IMR-90 (cell line): ENCODE measurements at regions not wholly inside any gene's neighbourhood (a gene's known extent, or its start where the extent isn't known, plus 50 kb on each side); places are given as distances from the start of the nearest gene placed in this dataset.

Experiments
- BHLHE40 ChIP-seq: fragments of 150-350 bp; IDR thresholded peaks from 2 replicates; pipeline ENCODE4 v1.6.1; 2016; ENCODE audit warnings: mild to moderate bottlenecking, low read depth, low read length
- CEBPB ChIP-seq: IDR thresholded peaks from 2 replicates; pipeline ENCODE4 v1.6.1; 2012; ENCODE audit warnings: low read depth, low read length, improper control_type of control experiment
- MAFK ChIP-seq: IDR thresholded peaks from 2 replicates; pipeline ENCODE4 v1.6.1; 2012; ENCODE audit warnings: low read depth, low read length, improper control_type of control experiment
- MAZ ChIP-seq: IDR thresholded peaks from 2 replicates; pipeline ENCODE4 v1.6.1; 2012; ENCODE audit warnings: low read depth, mild to moderate bottlenecking, low read length, improper control_type of control experiment, moderate library complexity, borderline replicate concordance
- MXI1 ChIP-seq: IDR thresholded peaks from 2 replicates; pipeline ENCODE4 v1.6.1; 2012; ENCODE audit warnings: low read depth, mild to moderate bottlenecking, low read length, moderate library complexity, borderline replicate concordance
- NFE2L2 ChIP-seq: fragments of 150-350 bp; IDR thresholded peaks from 2 replicates; pipeline ENCODE4 v1.6.1; 2016; ENCODE audit warnings: low read depth, mild to moderate bottlenecking, low read length
- POLR2A ChIP-seq: IDR thresholded peaks from 2 replicates; pipeline ENCODE4 v1.6.1; 2012; ENCODE audit warnings: mild to moderate bottlenecking, low read depth, low read length
- RAD21 ChIP-seq: IDR thresholded peaks from 2 replicates; pipeline ENCODE4 v1.6.1; 2012; ENCODE audit warnings: low read length, improper control_type of control experiment
- RCOR1 ChIP-seq: IDR thresholded peaks from 2 replicates; pipeline ENCODE4 v1.6.1; 2012; ENCODE audit warnings: mild to moderate bottlenecking, low read length, improper control_type of control experiment; ENCODE audit not compliant: insufficient replicate concordance
- RFX5 ChIP-seq: IDR thresholded peaks from 2 replicates; pipeline ENCODE4 v1.8.0; 2012; ENCODE audit warnings: low read depth, mild to moderate bottlenecking, low read length, moderate library complexity
- SMC3 ChIP-seq: fragments of 150-350 bp; IDR thresholded peaks from 2 replicates; pipeline ENCODE4 v1.6.1; 2016; ENCODE audit warnings: low read depth, mild to moderate bottlenecking, antibody characterized with exemption, low read length, moderate library complexity
- TF ChIP-seq, protein P1 (sequence below): conservative IDR thresholded peaks from 2 replicates; pipeline ENCODE4 v1.5.1; 2012; ENCODE audit warnings: mild to moderate bottlenecking, low read depth, low read length, improper control_type of control experiment

DNA sequence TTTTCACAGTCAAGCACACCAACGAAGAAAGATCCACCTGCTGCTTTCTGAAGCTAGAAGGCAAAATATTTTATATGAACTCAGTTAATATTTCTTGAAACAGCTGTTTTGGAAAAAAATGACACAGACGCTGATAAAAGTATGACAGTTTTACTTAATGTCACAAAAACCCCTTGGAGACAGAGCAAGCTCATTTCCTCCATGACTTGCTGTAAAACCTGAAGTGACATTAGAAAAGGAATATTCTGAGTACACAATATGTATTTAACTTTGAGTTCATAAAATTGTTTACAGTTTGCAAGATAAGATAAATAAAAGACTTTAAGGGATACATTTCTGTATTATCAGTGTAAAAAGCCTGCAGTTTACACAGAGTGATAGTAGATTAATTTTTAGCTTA lies 105.4 kb downstream of the DSEL start:
- TF ChIP-seq, protein P1, sequence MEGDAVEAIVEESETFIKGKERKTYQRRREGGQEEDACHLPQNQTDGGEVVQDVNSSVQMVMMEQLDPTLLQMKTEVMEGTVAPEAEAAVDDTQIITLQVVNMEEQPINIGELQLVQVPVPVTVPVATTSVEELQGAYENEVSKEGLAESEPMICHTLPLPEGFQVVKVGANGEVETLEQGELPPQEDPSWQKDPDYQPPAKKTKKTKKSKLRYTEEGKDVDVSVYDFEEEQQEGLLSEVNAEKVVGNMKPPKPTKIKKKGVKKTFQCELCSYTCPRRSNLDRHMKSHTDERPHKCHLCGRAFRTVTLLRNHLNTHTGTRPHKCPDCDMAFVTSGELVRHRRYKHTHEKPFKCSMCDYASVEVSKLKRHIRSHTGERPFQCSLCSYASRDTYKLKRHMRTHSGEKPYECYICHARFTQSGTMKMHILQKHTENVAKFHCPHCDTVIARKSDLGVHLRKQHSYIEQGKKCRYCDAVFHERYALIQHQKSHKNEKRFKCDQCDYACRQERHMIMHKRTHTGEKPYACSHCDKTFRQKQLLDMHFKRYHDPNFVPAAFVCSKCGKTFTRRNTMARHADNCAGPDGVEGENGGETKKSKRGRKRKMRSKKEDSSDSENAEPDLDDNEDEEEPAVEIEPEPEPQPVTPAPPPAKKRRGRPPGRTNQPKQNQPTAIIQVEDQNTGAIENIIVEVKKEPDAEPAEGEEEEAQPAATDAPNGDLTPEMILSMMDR, result no peak
- no peak for TF ChIP-seq RCOR1
- TF ChIP-seq POLR2A, result no peak
- TF ChIP-seq CEBPB, result no peak
- TF ChIP-seq MAFK, result no peak
- no peak for TF ChIP-seq SMC3
- TF ChIP-seq MXI1, result no peak
- no peak for TF ChIP-seq RAD21
- TF ChIP-seq MAZ, result no peak
- no peak for TF ChIP-seq BHLHE40
- TF ChIP-seq NFE2L2, result no peak
- TF ChIP-seq RFX5, result no peak
